GM19438 (cell line): ENCODE measurements at regions not wholly inside any gene's neighbourhood (a gene's known extent, or its start where the extent isn't known, plus 50 kb on each side); places are given as distances from the start of the nearest gene placed in this dataset.
A peak's percentile ranks its signal among the peaks of the same experiment; 100 is the strongest.

Source experiments
- ATAC-seq: cut with Tn5 transposase; IDR thresholded peaks from one replicate; pipeline ENCODE4 v1.9.1; 2021; ENCODE audit warnings: low read depth; ENCODE audit not compliant: unreplicated experiment

- no peak for ATAC-seq
These were observed 430.3 kb downstream of the ARHGEF28 start for GRCh38 chr5:74056107-74056788.

DNA sequence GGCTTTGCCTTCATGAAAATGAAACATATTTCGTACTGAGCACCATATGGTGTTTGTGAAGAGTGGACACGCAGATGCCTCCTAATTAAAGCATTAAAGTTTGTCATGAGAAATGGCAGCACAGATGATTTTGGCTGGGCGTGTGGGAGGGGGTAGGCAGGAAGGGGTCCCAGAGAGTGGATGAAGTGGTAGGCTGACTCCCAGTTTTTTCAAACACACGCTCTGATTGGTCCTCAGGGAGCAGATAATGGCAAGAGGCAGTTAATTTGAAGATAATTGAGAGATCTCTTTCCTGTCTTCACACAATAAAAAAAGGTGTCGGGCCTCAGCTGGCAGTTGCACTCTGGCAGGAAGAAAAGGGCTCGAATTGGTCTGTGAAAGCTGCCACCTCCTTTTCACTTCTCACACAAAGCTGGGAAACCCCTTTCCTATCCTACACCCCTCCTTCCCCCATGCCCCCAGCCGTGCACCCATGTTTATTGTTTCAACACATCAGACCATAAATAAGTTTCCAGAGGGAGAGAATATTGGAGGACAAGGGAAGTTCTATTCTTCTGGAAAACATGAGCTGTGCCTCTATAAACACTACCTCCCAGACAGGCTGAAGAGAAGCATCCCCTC is 429.6 kb downstream of the ARHGEF28 start:
- ATAC-seq, result no peak

- no peak for ATAC-seq
These were observed 428.8 kb downstream of the ARHGEF28 start for GRCh38 chr5:74054641-74055421.

- ATAC-seq, result no peak
These were observed 428.1 kb downstream of the ARHGEF28 start for GRCh38 chr5:74054139-74054538.

DNA sequence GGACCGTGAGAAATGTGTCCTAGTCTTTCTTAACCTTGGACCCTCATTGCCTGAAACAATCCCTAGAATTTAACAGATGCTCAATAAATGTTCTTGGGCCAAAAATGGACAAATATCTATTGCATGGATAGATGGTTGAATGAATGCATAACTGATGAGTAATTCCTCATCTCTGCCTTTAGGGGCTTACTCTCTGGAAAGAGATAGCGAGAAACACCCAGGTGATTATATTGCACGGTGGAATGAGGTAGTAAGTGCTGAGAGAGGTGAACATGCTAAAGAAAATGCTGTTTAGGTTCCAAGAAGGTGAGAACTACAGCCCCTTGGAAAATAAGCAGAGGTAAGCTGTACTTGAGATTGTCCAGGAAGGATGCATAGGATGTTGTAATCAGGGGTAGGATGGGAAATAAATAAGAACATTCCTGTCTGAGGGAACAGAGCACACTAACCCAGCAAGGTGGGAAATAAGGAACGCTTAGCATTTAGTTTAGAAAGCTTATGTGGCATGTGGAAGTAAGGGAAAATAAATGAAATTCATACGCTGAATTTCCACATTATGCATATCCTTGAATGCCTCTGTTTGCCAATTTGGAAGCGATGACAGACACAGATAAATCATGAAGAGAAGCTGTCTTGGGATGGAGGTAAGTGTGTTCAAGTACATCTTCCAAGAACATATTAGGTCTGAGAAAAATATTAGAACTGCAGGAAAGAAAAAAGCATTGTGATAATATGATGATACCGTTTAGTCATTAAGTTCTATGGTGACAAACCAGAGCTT is 426.6 kb downstream of the ARHGEF28 start:
- ATAC-seq, result no peak

GRCh38 chr5:74051076-74051475 is 425.1 kb downstream of the ARHGEF28 start:
- no peak for ATAC-seq

GRCh38 chr5:74044936-74045335 is 418.9 kb downstream of the ARHGEF28 start:
- no peak for ATAC-seq

GRCh38 chr5:74042959-74043358 is 417.0 kb downstream of the ARHGEF28 start:
- ATAC-seq, result no peak

GRCh38 chr5:74042559-74042958 is 416.6 kb downstream of the ARHGEF28 start:
- ATAC-seq, result no peak

GRCh38 chr5:74041913-74042312 is 415.9 kb downstream of the ARHGEF28 start:
- no peak for ATAC-seq

- ATAC-seq, result no peak
These were observed 415.0 kb downstream of the ARHGEF28 start for GRCh38 chr5:74040811-74041491.

- ATAC-seq, result no peak
These were observed 414.1 kb downstream of the ARHGEF28 start for GRCh38 chr5:74040065-74040551.

GRCh38 chr5:74037321-74037720 is 411.3 kb downstream of the ARHGEF28 start:
- ATAC-seq, result no peak

DNA sequence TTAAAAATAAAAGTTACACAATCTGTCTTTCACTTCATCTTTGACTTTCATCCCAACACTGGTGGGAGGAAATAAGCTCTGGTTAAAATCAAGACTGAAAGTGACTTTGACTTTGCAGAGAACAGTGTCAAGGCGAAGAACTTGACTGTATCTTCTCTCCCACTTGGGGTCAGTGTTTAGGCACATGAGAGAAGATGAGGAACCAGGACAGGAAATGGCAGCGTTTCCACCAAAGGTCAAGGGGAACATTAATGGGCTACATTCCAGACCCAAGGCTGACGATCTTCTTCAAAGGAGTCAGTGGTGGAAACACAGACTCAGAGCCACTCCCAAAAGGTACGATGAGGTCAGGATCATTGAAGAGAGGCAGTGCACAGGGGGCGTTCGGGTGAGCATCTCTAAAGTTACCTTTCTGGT is 409.5 kb downstream of the ARHGEF28 start:
- peak; percentile 75 for ATAC-seq

DNA sequence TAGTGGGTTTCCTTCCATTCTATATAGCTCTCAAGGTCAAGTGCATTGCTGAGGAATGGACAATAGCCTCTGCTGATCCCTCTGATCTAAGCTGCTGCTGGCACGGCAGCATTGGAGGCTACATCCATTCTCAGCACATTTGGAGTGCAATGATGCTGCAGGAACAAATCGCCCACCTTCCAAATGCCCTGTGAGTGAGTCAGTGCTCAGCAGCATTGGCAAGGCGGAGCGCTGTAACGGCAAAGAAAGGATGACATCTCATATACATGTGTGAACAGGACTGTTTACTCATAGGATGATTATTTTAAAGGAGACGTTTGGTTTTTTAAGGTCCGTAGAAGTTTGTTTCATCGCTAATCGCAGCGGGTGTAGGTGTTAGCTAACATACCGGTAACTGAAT is 408.7 kb downstream of the ARHGEF28 start:
- ATAC-seq, result no peak

GRCh38 chr5:74032617-74033016 is 406.6 kb downstream of the ARHGEF28 start:
- no peak for ATAC-seq

GRCh38 chr5:74031536-74031935 is 405.5 kb downstream of the ARHGEF28 start:
- no peak for ATAC-seq

GRCh38 chr5:74030821-74031220 is 404.8 kb downstream of the ARHGEF28 start:
- no peak for ATAC-seq

- ATAC-seq, result no peak
These were observed 404.4 kb downstream of the ARHGEF28 start for GRCh38 chr5:74030371-74030770.

- no peak for ATAC-seq
These were observed 403.0 kb downstream of the ARHGEF28 start for GRCh38 chr5:74028976-74029375.
